Type B pancreatic cell (in vitro differentiated cells): ENCODE measurements at regions not wholly inside any gene's neighbourhood (a gene's known extent, or its start where the extent isn't known, plus 50 kb on each side); places are given as distances from the start of the nearest gene placed in this dataset.

Experiments used
- DNase-seq: peaks from one replicate; pipeline ENCODE4 v3.0.0; 2021; ENCODE audit warnings: mixed read lengths; ENCODE audit not compliant: unreplicated experiment; ENCODE audit errors: extremely low spot score
- H3K27ac Mint-ChIP-seq: 2 replicates; pipeline ENCODE4 v1.8.0; 2021; ENCODE audit warnings: mild to moderate bottlenecking, mixed read lengths
- H3K27me3 Mint-ChIP-seq: 2 replicates; pipeline ENCODE4 v1.8.0; 2021; ENCODE audit warnings: mixed read lengths
- H3K36me3 Mint-ChIP-seq: 2 replicates; pipeline ENCODE4 v1.8.0; 2021; ENCODE audit warnings: mixed read lengths
- H3K4me1 Mint-ChIP-seq: one replicate; pipeline ENCODE4 v1.8.0; 2021; ENCODE audit warnings: mixed read lengths; ENCODE audit not compliant: unreplicated experiment
- H3K4me3 Mint-ChIP-seq: 2 replicates; pipeline ENCODE4 v1.8.0; 2021; ENCODE audit warnings: mild to moderate bottlenecking, mixed read lengths
- H3K9me3 Mint-ChIP-seq: 2 replicates; pipeline ENCODE4 v1.8.0; 2021; ENCODE audit warnings: mixed read lengths
- TF ChIP-seq, protein P1 (sequence below): fragments of 200-600 bp; sonication (generic); conservative IDR thresholded peaks from 2 replicates; pipeline ENCODE4 v1.5.0; 2021; ENCODE audit warnings: antibody characterized with exemption, mild to moderate bottlenecking

DNA sequence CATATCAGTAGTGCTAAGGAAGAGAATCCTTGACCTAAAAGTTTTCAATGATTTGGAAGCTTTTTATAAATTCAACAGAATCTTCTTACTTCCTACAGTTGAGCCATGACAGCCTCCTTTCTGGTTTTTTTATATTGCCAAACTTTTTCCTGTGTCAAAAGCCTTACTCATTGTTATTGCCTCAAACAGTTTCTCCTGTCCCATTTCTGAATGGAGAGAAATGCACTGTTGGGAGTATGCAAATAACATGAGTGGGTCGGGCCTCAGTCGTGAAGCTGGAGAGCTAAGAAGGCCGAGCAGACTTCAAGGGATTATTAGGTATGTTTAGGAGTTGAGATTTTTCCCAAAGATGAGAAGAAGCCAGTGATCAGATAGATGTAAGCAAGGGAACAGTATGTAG is 766.4 kb upstream of the KLHL1 start:
- Mint-ChIP-seq H3K27ac (no peak overlapping the region), H3K4me1 (no peaks in the 10 kb centered on the region), H3K36me3 (no peaks in the 10 kb centered on the region), H3K9me3 (no peaks in the 10 kb centered on the region), H3K4me3 (no peak overlapping the region), H3K27me3 (no peaks in the 10 kb centered on the region)
- DNase-seq: no peak
- TF ChIP-seq, protein P1, sequence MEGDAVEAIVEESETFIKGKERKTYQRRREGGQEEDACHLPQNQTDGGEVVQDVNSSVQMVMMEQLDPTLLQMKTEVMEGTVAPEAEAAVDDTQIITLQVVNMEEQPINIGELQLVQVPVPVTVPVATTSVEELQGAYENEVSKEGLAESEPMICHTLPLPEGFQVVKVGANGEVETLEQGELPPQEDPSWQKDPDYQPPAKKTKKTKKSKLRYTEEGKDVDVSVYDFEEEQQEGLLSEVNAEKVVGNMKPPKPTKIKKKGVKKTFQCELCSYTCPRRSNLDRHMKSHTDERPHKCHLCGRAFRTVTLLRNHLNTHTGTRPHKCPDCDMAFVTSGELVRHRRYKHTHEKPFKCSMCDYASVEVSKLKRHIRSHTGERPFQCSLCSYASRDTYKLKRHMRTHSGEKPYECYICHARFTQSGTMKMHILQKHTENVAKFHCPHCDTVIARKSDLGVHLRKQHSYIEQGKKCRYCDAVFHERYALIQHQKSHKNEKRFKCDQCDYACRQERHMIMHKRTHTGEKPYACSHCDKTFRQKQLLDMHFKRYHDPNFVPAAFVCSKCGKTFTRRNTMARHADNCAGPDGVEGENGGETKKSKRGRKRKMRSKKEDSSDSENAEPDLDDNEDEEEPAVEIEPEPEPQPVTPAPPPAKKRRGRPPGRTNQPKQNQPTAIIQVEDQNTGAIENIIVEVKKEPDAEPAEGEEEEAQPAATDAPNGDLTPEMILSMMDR: no peak

DNA sequence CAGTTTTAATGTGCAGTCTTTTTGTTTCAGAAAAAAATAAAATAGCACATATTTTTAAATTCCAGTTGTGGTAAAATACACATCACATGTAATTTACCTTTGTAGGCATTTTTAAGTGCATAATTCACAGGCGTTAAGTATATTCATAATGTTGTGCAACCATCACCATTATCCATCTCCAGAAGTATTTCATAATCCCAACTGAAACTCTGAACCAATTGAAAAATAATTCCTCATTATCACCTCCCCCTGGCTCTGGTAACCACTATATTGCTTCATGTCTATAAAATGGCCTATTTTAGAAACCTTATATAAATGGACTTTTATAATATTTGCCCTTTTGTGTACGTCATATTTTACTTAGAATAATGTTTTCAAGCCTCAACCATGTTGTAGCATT is 756.5 kb upstream of the KLHL1 start:
- no peaks in the 10 kb centered on the region for H3K4me1 Mint-ChIP-seq
- no peak overlapping the region for H3K4me3 Mint-ChIP-seq
- H3K9me3 Mint-ChIP-seq: peaks cover 8% of the 10 kb centered on the region
- H3K27ac Mint-ChIP-seq: no peak overlapping the region
- TF ChIP-seq, protein P1: no peak
- no peaks in the 10 kb centered on the region for H3K27me3 Mint-ChIP-seq
- DNase-seq: no peak
- no peaks in the 10 kb centered on the region for H3K36me3 Mint-ChIP-seq

DNA sequence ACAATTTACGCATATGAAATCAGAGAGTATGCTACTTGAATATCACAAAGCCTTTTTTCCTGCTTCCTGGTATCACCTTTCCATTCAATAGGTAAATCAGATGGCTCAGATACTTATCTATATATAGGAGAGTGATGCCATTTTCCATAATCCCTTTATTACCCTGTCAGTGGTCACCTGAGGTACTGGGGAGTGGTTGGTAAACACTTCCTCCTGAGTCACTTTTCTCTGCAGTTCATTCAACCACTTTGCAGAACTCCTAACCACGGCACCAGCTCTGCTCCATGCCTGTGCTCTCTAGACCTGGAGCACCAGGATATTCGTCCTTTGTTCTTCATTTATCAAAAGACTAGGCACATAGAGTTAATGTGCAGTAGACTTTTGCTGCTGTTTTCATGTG is 748.5 kb upstream of the KLHL1 start:
- H3K4me3 Mint-ChIP-seq: no peak overlapping the region
- H3K27ac Mint-ChIP-seq: peak overlapping the region; percentile 10
- no peak for DNase-seq
- no peaks in the 10 kb centered on the region for H3K27me3 Mint-ChIP-seq
- H3K9me3 Mint-ChIP-seq: peaks cover 8% of the 10 kb centered on the region
- no peaks in the 10 kb centered on the region for H3K36me3 Mint-ChIP-seq
- TF ChIP-seq, protein P1: no peak
- no peaks in the 10 kb centered on the region for H3K4me1 Mint-ChIP-seq

DNA sequence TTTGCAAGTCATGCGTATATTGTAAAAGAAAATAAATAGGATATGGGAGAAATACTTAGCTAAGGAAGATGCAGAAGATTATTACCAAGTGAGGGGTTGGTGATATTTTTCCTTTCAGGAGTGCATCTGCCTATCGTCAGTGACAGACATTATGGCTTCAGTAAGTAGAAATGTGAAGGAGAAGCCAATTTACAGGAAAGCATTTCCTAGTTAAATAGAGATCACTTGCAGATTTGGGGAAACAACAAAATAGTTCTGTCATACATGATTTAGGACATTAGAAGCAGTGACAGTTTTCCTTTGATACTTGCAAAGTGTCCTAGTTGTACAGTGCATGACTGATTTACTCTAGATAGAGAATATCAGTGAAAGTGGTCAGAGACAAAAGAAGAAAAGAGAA is 747.8 kb upstream of the KLHL1 start:
- H3K27ac Mint-ChIP-seq: no peak overlapping the region
- peaks cover 3% of the 10 kb centered on the region for H3K9me3 Mint-ChIP-seq
- no peaks in the 10 kb centered on the region for H3K27me3 Mint-ChIP-seq
- H3K4me1 Mint-ChIP-seq: no peaks in the 10 kb centered on the region
- no peak for DNase-seq
- H3K4me3 Mint-ChIP-seq: no peak overlapping the region
- no peaks in the 10 kb centered on the region for H3K36me3 Mint-ChIP-seq
- TF ChIP-seq, protein P1: no peak

DNA sequence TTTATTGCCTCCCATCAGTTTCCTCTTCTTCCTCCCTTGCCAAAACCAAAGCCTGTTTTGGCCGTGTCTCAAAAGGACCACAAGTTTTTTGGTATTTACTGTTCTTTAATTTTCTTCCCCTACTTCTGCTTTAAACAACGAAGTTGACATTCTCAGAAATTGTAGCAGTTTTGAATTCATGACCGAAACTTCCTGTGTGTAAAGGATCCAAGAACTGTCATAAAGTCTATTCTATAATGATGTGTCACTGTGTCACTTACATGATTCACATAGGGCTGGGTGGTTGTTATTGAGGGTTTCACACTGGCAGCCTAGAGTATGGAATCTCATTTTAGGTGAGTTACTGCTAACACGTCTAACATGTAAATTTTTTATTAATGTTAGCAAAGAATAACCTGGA is 741.0 kb upstream of the KLHL1 start:
- Mint-ChIP-seq H3K4me1 (no peaks in the 10 kb centered on the region), H3K27me3 (no peaks in the 10 kb centered on the region), H3K4me3 (no peak overlapping the region), H3K9me3 (no peaks in the 10 kb centered on the region), H3K36me3 (no peaks in the 10 kb centered on the region), H3K27ac (no peak overlapping the region)
- TF ChIP-seq, protein P1: no peak
- no peak for DNase-seq
